DOHH2 (cell line): ENCODE measurements at regions not wholly inside any gene's neighbourhood (a gene's known extent, or its start where the extent isn't known, plus 50 kb on each side); places are given as distances from the start of the nearest gene placed in this dataset.

Source experiments
- H3F3A ChIP-seq: fragments of 200-600 bp; sonication (generic), shearing (Covaris generic); 2 replicates; pipeline ENCODE4 v1.6.0; 2016; ENCODE audit warnings: antibody characterized with exemption, mild to moderate bottlenecking; ENCODE audit not compliant: control insufficient read depth, insufficient read depth
- H3K27ac ChIP-seq: fragments of 200-600 bp; sonication (generic); 2 replicates; pipeline ENCODE4 v1.5.1; 2014; ENCODE audit warnings: low read depth, mild to moderate bottlenecking, low read length, moderate library complexity
- H3K27me3 ChIP-seq: fragments of 200-600 bp; sonication (generic); 2 replicates; pipeline ENCODE4 v1.6.1; 2014; ENCODE audit warnings: mild to moderate bottlenecking, low read length, mixed read lengths; ENCODE audit not compliant: control insufficient read depth
- H3K36me3 ChIP-seq: fragments of 200-600 bp; sonication (generic); 2 replicates; pipeline ENCODE4 v1.6.1; 2014; ENCODE audit warnings: mild to moderate bottlenecking, low read length, moderate library complexity, mixed read lengths; ENCODE audit not compliant: control insufficient read depth
- H3K4me1 ChIP-seq: fragments of 200-600 bp; sonication (generic); 2 replicates; pipeline ENCODE4 v1.6.1; 2014; ENCODE audit warnings: mild to moderate bottlenecking, low read length, mixed read lengths; ENCODE audit not compliant: control insufficient read depth
- H3K4me2 ChIP-seq: fragments of 200-600 bp; sonication (generic); 2 replicates; pipeline ENCODE4 v1.6.0; 2014; ENCODE audit warnings: mild to moderate bottlenecking, low read length, moderate library complexity
- H3K4me3 ChIP-seq: fragments of 200-600 bp; sonication (generic); 2 replicates; pipeline ENCODE4 v1.5.1; 2014; ENCODE audit warnings: mild to moderate bottlenecking, low read length, mixed read lengths
- H3K79me2 ChIP-seq: fragments of 200-600 bp; sonication (generic); 2 replicates; pipeline ENCODE4 v1.6.1; 2014; ENCODE audit warnings: mild to moderate bottlenecking, low read length, mixed read lengths; ENCODE audit not compliant: control insufficient read depth
- H3K9me2 ChIP-seq: fragments of 200-600 bp; sonication (generic); replicated peaks from 2 replicates; pipeline ENCODE4 v1.6.1; 2014; ENCODE audit warnings: mild to moderate bottlenecking, low read length, mixed read lengths; ENCODE audit not compliant: control insufficient read depth
- H3K9me3 ChIP-seq: fragments of 200-600 bp; sonication (generic); 2 replicates; pipeline ENCODE4 v1.6.1; 2014; ENCODE audit warnings: antibody characterized with exemption, low read length, mixed read lengths; ENCODE audit not compliant: control insufficient read depth, insufficient read depth
- H4K20me1 ChIP-seq: fragments of 200-600 bp; sonication (generic); 2 replicates; pipeline ENCODE4 v1.6.0; 2014; ENCODE audit warnings: low read depth, mild to moderate bottlenecking, antibody characterized with exemption, low read length, moderate library complexity; ENCODE audit not compliant: control insufficient read depth, insufficient read depth
- CTCF ChIP-seq: fragments of 200-600 bp; sonication (generic); IDR thresholded peaks from one replicate; pipeline ENCODE4 v1.5.1; 2014; ENCODE audit warnings: antibody characterized with exemption, mild to moderate bottlenecking, low read depth, low read length; ENCODE audit not compliant: poor library complexity, severe bottlenecking
- EZH2phosphoT487 ChIP-seq: fragments of 200-600 bp; sonication (generic); IDR thresholded peaks from 2 replicates; pipeline ENCODE4 v1.6.1; 2017; ENCODE audit warnings: borderline replicate concordance, mild to moderate bottlenecking, antibody characterized with exemption, low read length, moderate library complexity, mixed read lengths

GRCh38 chr10:121106611-121107010, 255.4 kb downstream of the WDR11 start:
- no peaks in the 10 kb centered on the region for H4K20me1 ChIP-seq
- no peaks in the 10 kb centered on the region for H3K79me2 ChIP-seq
- no peaks in the 10 kb centered on the region for H3K9me2 ChIP-seq
- H3K4me2 ChIP-seq: no peak overlapping the region
- no peaks in the 10 kb centered on the region for H3K9me3 ChIP-seq
- no peaks in the 10 kb centered on the region for H3F3A ChIP-seq
- H3K4me1 ChIP-seq: no peaks in the 10 kb centered on the region
- no peaks in the 10 kb centered on the region for H3K27me3 ChIP-seq
- H3K27ac ChIP-seq: no peak overlapping the region
- no peak overlapping the region for H3K4me3 ChIP-seq
- TF ChIP-seq CTCF (no peak), EZH2phosphoT487 (no peak)
- H3K36me3 ChIP-seq: no peaks in the 10 kb centered on the region

GRCh38 chr10:121108051-121108450, 256.9 kb downstream of the WDR11 start:
- H3K36me3 ChIP-seq: no peaks in the 10 kb centered on the region
- no peak overlapping the region for H3K4me2 ChIP-seq
- no peak overlapping the region for H3K4me3 ChIP-seq
- TF ChIP-seq CTCF (no peak), EZH2phosphoT487 (no peak)
- no peaks in the 10 kb centered on the region for H3F3A ChIP-seq
- no peaks in the 10 kb centered on the region for H3K79me2 ChIP-seq
- H4K20me1 ChIP-seq: no peaks in the 10 kb centered on the region
- no peaks in the 10 kb centered on the region for H3K27me3 ChIP-seq
- no peaks in the 10 kb centered on the region for H3K9me2 ChIP-seq
- H3K4me1 ChIP-seq: no peaks in the 10 kb centered on the region
- no peaks in the 10 kb centered on the region for H3K9me3 ChIP-seq
- no peak overlapping the region for H3K27ac ChIP-seq

- no peaks in the 10 kb centered on the region for H3K9me2 ChIP-seq
- no peak overlapping the region for H3K27ac ChIP-seq
- no peaks in the 10 kb centered on the region for H3K36me3 ChIP-seq
- H3K4me2 ChIP-seq: no peak overlapping the region
- H3K27me3 ChIP-seq: no peaks in the 10 kb centered on the region
- no peaks in the 10 kb centered on the region for H3K79me2 ChIP-seq
- H3K4me3 ChIP-seq: no peak overlapping the region
- H4K20me1 ChIP-seq: no peaks in the 10 kb centered on the region
- H3K4me1 ChIP-seq: no peaks in the 10 kb centered on the region
- no peaks in the 10 kb centered on the region for H3K9me3 ChIP-seq
- TF ChIP-seq CTCF (no peak), EZH2phosphoT487 (no peak)
- no peaks in the 10 kb centered on the region for H3F3A ChIP-seq
Measured at GRCh38 chr10:121110369-121110768, 259.2 kb downstream of the WDR11 start.

GRCh38 chr10:121112136-121112535, 261.0 kb downstream of the WDR11 start:
- H3K27me3 ChIP-seq: no peaks in the 10 kb centered on the region
- no peaks in the 10 kb centered on the region for H3F3A ChIP-seq
- no peaks in the 10 kb centered on the region for H3K4me1 ChIP-seq
- H3K4me3 ChIP-seq: no peak overlapping the region
- no peaks in the 10 kb centered on the region for H4K20me1 ChIP-seq
- H3K9me3 ChIP-seq: no peaks in the 10 kb centered on the region
- no peaks in the 10 kb centered on the region for H3K79me2 ChIP-seq
- H3K4me2 ChIP-seq: no peak overlapping the region
- H3K27ac ChIP-seq: no peak overlapping the region
- TF ChIP-seq CTCF (no peak), EZH2phosphoT487 (no peak)
- no peaks in the 10 kb centered on the region for H3K36me3 ChIP-seq
- H3K9me2 ChIP-seq: no peaks in the 10 kb centered on the region
